HG03039 (cell line): ENCODE measurements at regions not wholly inside any gene's neighbourhood (a gene's known extent, or its start where the extent isn't known, plus 50 kb on each side); places are given as distances from the start of the nearest gene placed in this dataset.
A peak's percentile ranks its signal among the peaks of the same experiment; 100 is the strongest.
"Not testable (repeated sequence)": the region's sequence is repeated elsewhere in the genome, so short reads cannot be mapped to it uniquely, and the experiment has no call there.

Experiments used
- ATAC-seq: cut with Tn5 transposase; IDR thresholded peaks from one replicate; pipeline ENCODE4 v1.9.1; 2021; ENCODE audit warnings: mild to moderate bottlenecking, moderate library complexity; ENCODE audit not compliant: unreplicated experiment

GRCh38 chr4:3954540-3955320 is 188.5 kb downstream of the ADRA2C start:
- ATAC-seq, result not testable (repeated sequence)

- peak; percentile 99 for ATAC-seq
Measured at GRCh38 chr4:3955321-3956164, 189.4 kb downstream of the ADRA2C start.

GRCh38 chr4:3956165-3956867 is 190.1 kb downstream of the ADRA2C start:
- ATAC-seq, result not testable (repeated sequence)

GRCh38 chr4:3961091-3961672 is 195.0 kb downstream of the ADRA2C start:
- not testable (repeated sequence) for ATAC-seq

GRCh38 chr4:3964572-3965278 is 198.5 kb downstream of the ADRA2C start:
- ATAC-seq, result not testable (repeated sequence)

- not testable (repeated sequence) for ATAC-seq
Measured at GRCh38 chr4:3967204-3967603, 201.0 kb downstream of the ADRA2C start.

- not testable (repeated sequence) for ATAC-seq
Measured at GRCh38 chr4:3972626-3973025, 206.4 kb downstream of the ADRA2C start.

GRCh38 chr4:3973581-3974200 is 207.5 kb downstream of the ADRA2C start:
- not testable (repeated sequence) for ATAC-seq

- ATAC-seq, result not testable (repeated sequence)
Measured at GRCh38 chr4:3983518-3984125, 217.4 kb downstream of the ADRA2C start.

- not testable (repeated sequence) for ATAC-seq
Measured at GRCh38 chr4:3984796-3985195, 218.6 kb downstream of the ADRA2C start.

GRCh38 chr4:3986412-3986811 is 220.2 kb downstream of the ADRA2C start:
- not testable (repeated sequence) for ATAC-seq

- not testable (repeated sequence) for ATAC-seq
Measured at GRCh38 chr4:3997386-3997785, 229.3 kb downstream of the OTOP1 start.

- not testable (repeated sequence) for ATAC-seq
Measured at GRCh38 chr4:4004036-4004435, 222.7 kb downstream of the OTOP1 start.

GRCh38 chr4:4004702-4005101 is 222.0 kb downstream of the OTOP1 start:
- ATAC-seq, result not testable (repeated sequence)

GRCh38 chr4:4006356-4006755 is 220.4 kb downstream of the OTOP1 start:
- not testable (repeated sequence) for ATAC-seq

GRCh38 chr4:4019071-4019470 is 207.7 kb downstream of the OTOP1 start:
- not testable (repeated sequence) for ATAC-seq

- ATAC-seq, result not testable (repeated sequence)
Measured at GRCh38 chr4:4021161-4021560, 205.6 kb downstream of the OTOP1 start.

GRCh38 chr4:4026708-4027107 is 200.0 kb downstream of the OTOP1 start:
- ATAC-seq, result not testable (repeated sequence)

- not testable (repeated sequence) for ATAC-seq
Measured at GRCh38 chr4:4028752-4029151, 198.0 kb downstream of the OTOP1 start.
